PC-9 (cell line): ENCODE measurements at regions not wholly inside any gene's neighbourhood (a gene's known extent, or its start where the extent isn't known, plus 50 kb on each side); places are given as distances from the start of the nearest gene placed in this dataset.

Experiments
- BruUV-seq: library from RNA; stranded (reverse); fragments of 400-500 nt; replicated peaks from 2 replicates; lab custom pipeline; 2021; lab: Mats Ljungman, UMichigan
- CTCF ChIA-PET: fragments of 300-600 bp; sonication (Branson Sonifier 250); formaldehyde crosslinking; loops from one replicate; lab custom pipeline; 2022; ENCODE audit warnings: antibody characterized with exemption; lab: Charles Lee
- POLR2A ChIA-PET: fragments of 300-600 bp; sonication (Branson Sonifier 250); formaldehyde crosslinking; loops from one replicate; lab custom pipeline; 2022; ENCODE audit warnings: antibody characterized with exemption; ENCODE audit not compliant: unreplicated experiment; lab: Charles Lee
- DNase-seq, 2 experiments: peaks; one replicate each; pipeline versions ENCODE4 v3.0.0 to v3.0.0-alpha.2; 2015 to 2022; ENCODE audit warnings: mixed read lengths in 1 of 2
- H2AFZ ChIP-seq: fragments of 200-600 bp; sonication (generic); 2 replicates; pipeline ENCODE4 v1.8.1; 2017; ENCODE audit warnings: antibody characterized with exemption
- H3F3A ChIP-seq: fragments of 200-600 bp; sonication (generic); 2 replicates; pipeline ENCODE4 v1.8.1; 2017; ENCODE audit warnings: antibody characterized with exemption, mild to moderate bottlenecking, low read depth; ENCODE audit not compliant: insufficient read depth
- H3K27ac ChIP-seq: fragments of 200-600 bp; sonication (generic); 2 replicates; pipeline ENCODE4 v1.6.1; 2016; ENCODE audit warnings: mixed run types
- H3K27me3 ChIP-seq: fragments of 200-600 bp; sonication (generic); 2 replicates; pipeline ENCODE4 v1.6.1; 2016; ENCODE audit warnings: low read depth, mixed run types; ENCODE audit not compliant: insufficient read depth
- H3K36me3 ChIP-seq: fragments of 200-600 bp; sonication (generic); 2 replicates; pipeline ENCODE4 v1.6.1; 2016; ENCODE audit warnings: low read depth, mixed run types
- H3K4me1 ChIP-seq: fragments of 200-600 bp; sonication (generic); replicated peaks from 2 replicates; pipeline ENCODE4 v1.6.1; 2016; ENCODE audit warnings: mixed run types; ENCODE audit not compliant: insufficient read depth
- H3K4me2 ChIP-seq: fragments of 200-600 bp; sonication (generic); 2 replicates; pipeline ENCODE4 v1.6.1; 2017; ENCODE audit warnings: mixed run types
- H3K4me3 ChIP-seq: fragments of 200-600 bp; sonication (generic); 2 replicates; pipeline ENCODE4 v1.6.1; 2016; ENCODE audit warnings: mixed run types
- H3K79me2 ChIP-seq: fragments of 200-600 bp; sonication (generic); 2 replicates; pipeline ENCODE4 v1.6.1; 2017; ENCODE audit warnings: low read depth, mixed run types
- H3K9me2 ChIP-seq: fragments of 200-600 bp; sonication (generic); 2 replicates; pipeline ENCODE4 v1.8.1; 2017; ENCODE audit warnings: mild to moderate bottlenecking; ENCODE audit not compliant: insufficient read depth
- H3K9me3 ChIP-seq: fragments of 200-600 bp; sonication (generic); 2 replicates; pipeline ENCODE4 v1.8.1; 2016; ENCODE audit warnings: low read depth; ENCODE audit not compliant: insufficient read depth
- H4K20me1 ChIP-seq: fragments of 200-600 bp; sonication (generic); 2 replicates; pipeline ENCODE4 v1.8.1; 2017; ENCODE audit not compliant: insufficient read depth
- CTCF ChIP-seq: fragments of 200-600 bp; sonication (generic); conservative IDR thresholded peaks from 2 replicates; pipeline ENCODE4 v1.6.1; 2017; ENCODE audit warnings: mixed run types, antibody characterized with exemption, mild to moderate bottlenecking, moderate library complexity
- EZH2 ChIP-seq: fragments of 200-600 bp; sonication (generic); IDR thresholded peaks from 2 replicates; pipeline ENCODE4 v1.8.0; 2017; ENCODE audit warnings: antibody characterized with exemption, low read depth
- intact Hi-C: fragments of 100-400 bp; cut with micrococcal nuclease; formaldehyde crosslinking; loops from one replicate; pipeline ENCODE4 v1.10.0; 2022; ENCODE audit not compliant: unreplicated experiment

GRCh38 chr10:128557149-128557710, 431.0 kb upstream of the MKI67 start:
- Histone ChIP-seq H3F3A (no peaks in the 10 kb centered on the region), H3K9me2 (no peaks in the 10 kb centered on the region), H2AFZ (no peak overlapping the region), H3K27me3 (peaks cover 11% of the 10 kb centered on the region; the same call in 1 of the 2 replicates), H3K27ac (no peak overlapping the region), H4K20me1 (no peaks in the 10 kb centered on the region), H3K79me2 (no peaks in the 10 kb centered on the region), H3K4me1 (no peaks in the 10 kb centered on the region), H3K4me2 (no peak overlapping the region), H3K4me3 (no peak overlapping the region), H3K36me3 (no peaks in the 10 kb centered on the region), H3K9me3 (no peaks in the 10 kb centered on the region)
- intact Hi-C loops, result no loop called here
- no peak for TF ChIP-seq EZH2
- no peak for TF ChIP-seq CTCF
- DNase-seq, result no peak
- no TSS peak for BruUV-seq
- ChIA-PET POLR2A (no interaction called here), CTCF (no interaction called here)

DNA sequence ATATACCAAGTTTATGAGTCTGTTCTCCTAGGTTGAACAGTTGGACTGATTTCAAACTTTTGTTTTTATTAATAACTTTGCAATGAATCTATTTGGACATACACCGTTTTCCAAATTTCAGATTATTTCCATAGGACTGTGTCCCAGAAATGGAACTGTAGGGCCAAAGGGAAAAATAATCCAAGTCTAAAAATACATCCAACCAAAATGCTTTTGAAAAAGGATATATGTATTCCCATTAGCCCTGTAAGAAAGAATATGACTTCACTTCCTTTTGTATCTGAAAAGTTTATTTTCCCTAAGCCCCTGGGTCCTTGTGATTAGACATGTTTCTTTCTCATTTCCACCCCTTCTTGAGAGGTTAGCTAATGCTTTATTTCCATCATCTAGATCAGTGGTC, 434.2 kb upstream of the MKI67 start:
- no peak for TF ChIP-seq EZH2
- no peak for TF ChIP-seq CTCF
- Histone ChIP-seq H3K27ac (no peak overlapping the region), H4K20me1 (no peaks in the 10 kb centered on the region), H3K9me3 (no peaks in the 10 kb centered on the region), H3K4me1 (no peaks in the 10 kb centered on the region), H3K36me3 (no peaks in the 10 kb centered on the region), H3K27me3 (peaks cover 7% of the 10 kb centered on the region; the same call in 1 of the 2 replicates), H3K9me2 (no peaks in the 10 kb centered on the region), H3K4me3 (no peak overlapping the region), H3K4me2 (no peak overlapping the region), H3F3A (no peaks in the 10 kb centered on the region), H3K79me2 (no peaks in the 10 kb centered on the region), H2AFZ (no peak overlapping the region)
- ChIA-PET CTCF (no interaction called here), POLR2A (no interaction called here)
- BruUV-seq, result no TSS peak
- intact Hi-C loops, result no loop called here
- DNase-seq, result no peak

DNA sequence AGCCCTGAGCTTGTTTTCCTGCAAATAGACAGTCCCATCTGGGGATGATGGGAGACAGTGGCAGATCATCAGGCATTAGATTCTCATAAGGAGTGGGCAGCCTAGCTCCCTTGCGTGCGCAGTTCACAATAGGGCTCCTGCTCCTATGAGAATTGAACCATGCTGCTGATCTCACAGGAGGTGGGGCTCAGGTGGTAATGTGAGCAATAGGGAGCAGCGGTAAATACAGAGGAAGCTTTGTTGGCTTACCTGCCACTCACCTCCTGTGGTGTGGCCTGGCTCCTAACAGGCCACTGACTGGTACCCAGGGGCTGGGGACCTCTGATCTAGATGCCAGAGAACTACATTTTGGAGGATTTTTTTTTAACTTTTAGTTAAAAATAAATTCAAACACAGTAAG, 434.8 kb upstream of the MKI67 start:
- no TSS peak for BruUV-seq
- intact Hi-C loops, result no loop called here
- no peaks in the 10 kb centered on the region for H4K20me1 ChIP-seq
- DNase-seq, result no peak
- H3F3A ChIP-seq, result no peaks in the 10 kb centered on the region
- H3K79me2 ChIP-seq, result no peaks in the 10 kb centered on the region
- no peaks in the 10 kb centered on the region for H3K9me3 ChIP-seq
- no peak overlapping the region for H3K27ac ChIP-seq
- CTCF ChIA-PET, result no interaction called here
- TF ChIP-seq EZH2 (no peak), CTCF (no peak)
- POLR2A ChIA-PET, result no interaction called here
- peaks cover 7% of the 10 kb centered on the region; the same call in 1 of the 2 replicates for H3K27me3 ChIP-seq
- no peak overlapping the region for H2AFZ ChIP-seq
- H3K36me3 ChIP-seq, result no peaks in the 10 kb centered on the region
- H3K4me3 ChIP-seq, result no peak overlapping the region
- no peak overlapping the region for H3K4me2 ChIP-seq
- H3K9me2 ChIP-seq, result no peaks in the 10 kb centered on the region
- no peaks in the 10 kb centered on the region for H3K4me1 ChIP-seq
